Smooth muscle cell (in vitro differentiated cells): ENCODE measurements at regions not wholly inside any gene's neighbourhood (a gene's known extent, or its start where the extent isn't known, plus 50 kb on each side); places are given as distances from the start of the nearest gene placed in this dataset.

Experiments
- DNase-seq: peaks from one replicate; lab custom pipeline; 2025; ENCODE audit not compliant: unreplicated experiment; lab: John Stamatoyannopoulos, UW
- H2AFZ ChIP-seq: fragments of 200-600 bp; sonication (generic); 2 replicates; pipeline ENCODE4 v1.6.0; 2016; ENCODE audit warnings: antibody characterized with exemption, low read depth, mild to moderate bottlenecking
- H3F3A ChIP-seq: fragments of 200-600 bp; sonication (generic); 2 replicates; pipeline ENCODE4 v1.6.0; 2017; ENCODE audit warnings: antibody characterized with exemption, low read depth
- H3K27ac ChIP-seq: fragments of 200-600 bp; sonication (generic); 2 replicates; pipeline ENCODE4 v1.5.1; 2016; ENCODE audit warnings: low read depth, mild to moderate bottlenecking
- H3K27me3 ChIP-seq: fragments of 200-600 bp; sonication (generic); 2 replicates; pipeline ENCODE4 v1.6.1; 2016; ENCODE audit warnings: low read depth, mild to moderate bottlenecking
- H3K36me3 ChIP-seq: fragments of 200-600 bp; sonication (generic); 2 replicates; pipeline ENCODE4 v1.5.1; 2016; ENCODE audit warnings: low read depth
- H3K4me1 ChIP-seq: fragments of 200-600 bp; sonication (generic); 2 replicates; pipeline ENCODE4 v1.5.1; 2016; ENCODE audit warnings: low read depth
- H3K4me2 ChIP-seq: fragments of 200-600 bp; sonication (generic); 2 replicates; pipeline ENCODE4 v1.6.0; 2016; ENCODE audit warnings: mild to moderate bottlenecking
- H3K4me3 ChIP-seq: fragments of 200-600 bp; sonication (generic); 2 replicates; pipeline ENCODE4 v1.5.1; 2016; ENCODE audit warnings: mild to moderate bottlenecking
- H3K79me2 ChIP-seq: fragments of 200-600 bp; sonication (generic); 2 replicates; pipeline ENCODE4 v1.6.0; 2016; ENCODE audit warnings: low read depth, mild to moderate bottlenecking
- H3K9ac ChIP-seq: fragments of 200-600 bp; sonication (generic); 2 replicates; pipeline ENCODE4 v1.6.0; 2016; ENCODE audit warnings: low read depth
- H3K9me3 ChIP-seq: fragments of 200-600 bp; sonication (generic); replicated peaks from 2 replicates; pipeline ENCODE4 v1.5.1; 2016; ENCODE audit warnings: low read depth
- H4K20me1 ChIP-seq: fragments of 200-600 bp; sonication (generic); 2 replicates; pipeline ENCODE4 v1.6.0; 2016; ENCODE audit warnings: low read depth
- WGBS: methylation state at CpG from one replicate; pipeline ENCODE4 v1.1.7; 2016; ENCODE audit warnings: low lambda C conversion rate; 5-methylcytosine and 5-hydroxymethylcytosine counted together
- TF ChIP-seq, protein P1 (sequence below): fragments of 200-600 bp; sonication (generic); IDR thresholded peaks from 2 replicates; pipeline ENCODE4 v1.5.1; 2017; ENCODE audit warnings: borderline replicate concordance, mild to moderate bottlenecking, antibody characterized with exemption; ENCODE audit not compliant: insufficient read depth, poor library complexity, severe bottlenecking

- 72% methylated on average over 1 of the region's 1 CpG for WGBS
- Histone ChIP-seq H3K4me2 (no peak overlapping the region), H2AFZ (no peak overlapping the region), H3K9ac (no peak overlapping the region), H3K79me2 (no peaks in the 10 kb centered on the region), H3K9me3 (no peaks in the 10 kb centered on the region), H3K4me3 (no peak overlapping the region), H3F3A (no peaks in the 10 kb centered on the region), H3K27ac (no peak overlapping the region), H3K27me3 (no peaks in the 10 kb centered on the region), H4K20me1 (no peaks in the 10 kb centered on the region), H3K36me3 (no peaks in the 10 kb centered on the region), H3K4me1 (no peaks in the 10 kb centered on the region)
- DNase-seq: no peak
- TF ChIP-seq, protein P1, sequence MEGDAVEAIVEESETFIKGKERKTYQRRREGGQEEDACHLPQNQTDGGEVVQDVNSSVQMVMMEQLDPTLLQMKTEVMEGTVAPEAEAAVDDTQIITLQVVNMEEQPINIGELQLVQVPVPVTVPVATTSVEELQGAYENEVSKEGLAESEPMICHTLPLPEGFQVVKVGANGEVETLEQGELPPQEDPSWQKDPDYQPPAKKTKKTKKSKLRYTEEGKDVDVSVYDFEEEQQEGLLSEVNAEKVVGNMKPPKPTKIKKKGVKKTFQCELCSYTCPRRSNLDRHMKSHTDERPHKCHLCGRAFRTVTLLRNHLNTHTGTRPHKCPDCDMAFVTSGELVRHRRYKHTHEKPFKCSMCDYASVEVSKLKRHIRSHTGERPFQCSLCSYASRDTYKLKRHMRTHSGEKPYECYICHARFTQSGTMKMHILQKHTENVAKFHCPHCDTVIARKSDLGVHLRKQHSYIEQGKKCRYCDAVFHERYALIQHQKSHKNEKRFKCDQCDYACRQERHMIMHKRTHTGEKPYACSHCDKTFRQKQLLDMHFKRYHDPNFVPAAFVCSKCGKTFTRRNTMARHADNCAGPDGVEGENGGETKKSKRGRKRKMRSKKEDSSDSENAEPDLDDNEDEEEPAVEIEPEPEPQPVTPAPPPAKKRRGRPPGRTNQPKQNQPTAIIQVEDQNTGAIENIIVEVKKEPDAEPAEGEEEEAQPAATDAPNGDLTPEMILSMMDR: no peak
These were observed 73.3 kb upstream of the C1orf87 start for GRCh38 chr1:60146884-60147283.

DNA sequence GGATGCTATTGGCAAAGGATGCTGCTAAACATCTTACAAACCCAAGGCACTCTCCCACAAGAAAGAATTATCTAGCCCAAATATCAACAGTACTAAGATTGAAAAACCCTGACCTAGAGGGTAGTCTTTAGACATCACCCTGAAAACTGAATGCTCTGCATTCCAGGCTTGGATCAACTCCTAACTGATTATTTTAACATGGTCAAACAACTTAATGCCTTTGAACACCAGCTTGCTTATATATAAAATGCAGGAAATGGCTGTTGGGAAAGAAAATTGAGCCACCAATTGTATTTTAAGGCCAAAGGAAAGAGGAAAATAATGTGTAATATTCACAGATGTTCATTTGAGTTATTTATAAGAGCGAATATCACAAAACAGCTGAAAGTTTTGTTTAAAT is 72.2 kb upstream of the C1orf87 start:
- Histone ChIP-seq H3K36me3 (no peaks in the 10 kb centered on the region), H3K27ac (no peak overlapping the region), H3F3A (no peaks in the 10 kb centered on the region), H3K4me3 (no peak overlapping the region), H4K20me1 (no peaks in the 10 kb centered on the region), H3K4me1 (no peaks in the 10 kb centered on the region), H3K9ac (no peak overlapping the region), H3K27me3 (no peaks in the 10 kb centered on the region), H3K4me2 (no peak overlapping the region), H3K9me3 (no peaks in the 10 kb centered on the region), H2AFZ (no peak overlapping the region), H3K79me2 (no peaks in the 10 kb centered on the region)
- TF ChIP-seq, protein P1: no peak
- WGBS: 98% methylated on average over 1 of the region's 1 CpG
- no peak for DNase-seq

DNA sequence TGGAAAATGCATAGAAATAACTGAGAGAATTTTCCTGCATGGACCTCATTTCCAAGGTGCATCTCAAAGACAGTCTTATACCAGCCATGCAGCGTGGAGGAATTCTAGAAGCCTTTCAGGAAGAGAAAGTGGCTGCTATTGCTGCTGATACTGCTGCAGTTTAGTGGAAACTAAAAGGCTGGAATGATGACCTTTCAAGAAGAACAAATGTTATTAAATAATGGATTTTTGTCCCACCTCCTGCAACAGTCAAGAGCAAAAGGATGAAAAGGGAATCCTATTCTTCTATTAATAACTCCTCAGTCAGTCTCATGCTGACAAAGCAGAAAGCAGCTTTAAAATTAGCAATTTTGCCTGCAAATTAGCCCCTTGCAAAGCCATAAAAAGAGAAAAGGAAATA is 68.2 kb upstream of the C1orf87 start:
- Histone ChIP-seq H2AFZ (no peak overlapping the region), H3K27ac (no peak overlapping the region), H3K27me3 (no peaks in the 10 kb centered on the region), H3K4me3 (no peak overlapping the region), H3K79me2 (no peaks in the 10 kb centered on the region), H3K36me3 (no peaks in the 10 kb centered on the region), H3K4me2 (no peak overlapping the region), H3K9me3 (no peaks in the 10 kb centered on the region), H3K9ac (no peak overlapping the region), H3K4me1 (no peaks in the 10 kb centered on the region), H4K20me1 (no peaks in the 10 kb centered on the region), H3F3A (no peaks in the 10 kb centered on the region)
- WGBS: 97% methylated on average over 1 of the region's 1 CpG
- TF ChIP-seq, protein P1: no peak
- no peak for DNase-seq

DNA sequence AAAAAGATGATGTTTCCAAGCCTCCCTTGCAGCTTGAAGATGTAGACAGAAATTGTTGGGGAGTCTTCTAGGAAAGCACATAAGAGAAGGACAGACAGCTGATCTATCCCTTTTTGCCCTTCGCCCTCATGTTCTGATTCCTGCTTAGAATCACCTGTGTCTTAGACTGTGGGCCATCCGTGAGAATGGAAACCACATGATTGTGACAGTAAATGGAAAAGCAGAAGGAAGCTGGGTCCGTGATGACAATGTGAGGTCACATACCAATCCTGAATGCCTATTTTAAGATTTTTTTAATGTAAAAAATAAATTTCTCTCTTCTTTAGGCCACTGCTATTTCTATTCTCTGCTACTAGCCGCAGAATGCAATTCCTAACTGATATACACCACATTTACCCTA is 67.7 kb upstream of the C1orf87 start:
- no peaks in the 10 kb centered on the region for H4K20me1 ChIP-seq
- TF ChIP-seq, protein P1: no peak
- no peak overlapping the region for H3K4me3 ChIP-seq
- H3K9ac ChIP-seq: no peak overlapping the region
- WGBS: 93% methylated on average over 4 of the region's 4 CpGs
- H2AFZ ChIP-seq: no peak overlapping the region
- no peaks in the 10 kb centered on the region for H3K79me2 ChIP-seq
- no peak for DNase-seq
- H3K4me1 ChIP-seq: no peaks in the 10 kb centered on the region
- no peak overlapping the region for H3K4me2 ChIP-seq
- H3K9me3 ChIP-seq: no peaks in the 10 kb centered on the region
- H3K27ac ChIP-seq: no peak overlapping the region
- no peaks in the 10 kb centered on the region for H3F3A ChIP-seq
- H3K36me3 ChIP-seq: no peaks in the 10 kb centered on the region
- no peaks in the 10 kb centered on the region for H3K27me3 ChIP-seq
